ENCODE measurements at regions not wholly inside any gene's neighbourhood (a gene's known extent, or its start where the extent isn't known, plus 50 kb on each side); places are given as distances from the start of the nearest gene placed in this dataset.

DNA sequence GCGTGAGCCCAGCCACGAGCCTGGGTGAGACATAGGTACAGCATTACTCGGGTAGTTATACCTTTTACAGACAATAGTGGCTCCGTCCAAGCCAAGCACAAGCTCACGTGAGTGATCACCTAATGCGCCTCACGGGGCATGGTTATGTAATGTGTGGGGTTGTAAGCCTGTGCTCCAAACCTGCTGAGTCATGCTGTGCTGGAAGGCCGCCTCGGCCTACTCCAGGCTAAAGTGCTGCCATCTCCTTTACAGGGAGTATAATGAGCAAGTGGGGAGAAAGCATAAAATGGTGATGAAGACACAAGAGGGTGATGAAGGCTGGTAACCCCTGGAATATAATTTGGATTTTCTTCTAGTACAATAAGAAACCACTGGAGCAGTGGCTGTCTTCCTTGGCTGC lies 175.8 kb upstream of the STT3B start:
- Histone ChIP-seq H4K20me1 (ENCODE audit: insufficient read depth) (no peaks in the 10 kb centered on the region), H3K9ac (ENCODE audit: low read length) (no peak overlapping the region), H3K4me3 (replicated peaks in 1 of 2; ENCODE audit: low read depth in 1 of 2, low read length in 2 of 2) (no peak overlapping the region), H2AFZ (ENCODE audit: low read depth, low read length, poor library complexity, severe bottlenecking) (peak overlapping the region; percentile 65), H3K4me1 (ENCODE audit: control insufficient read depth in 1 of 2, insufficient read depth in 2 of 2, low read length in 2 of 2) (peaks cover 3 to 22% of the 10 kb centered on the region in 2 experiments; a peak in 3 of 4 replicates), H3K27me3 (ENCODE audit: insufficient read depth, low read length) (no peaks in the 10 kb centered on the region), H3K4me2 (ENCODE audit: low read length) (no peak overlapping the region), H3K9me3 (ENCODE audit: control insufficient read depth in 1 of 2, insufficient read depth in 1 of 2, low read depth in 1 of 2, low read length in 2 of 2) (no peaks in the 10 kb centered on the region), H3K36me3 (ENCODE audit: control insufficient read depth in 1 of 2, insufficient read depth in 2 of 2, low read length in 2 of 2) (no peaks in the 10 kb centered on the region), H3K79me2 (ENCODE audit: insufficient read depth, low read length) (no peaks in the 10 kb centered on the region), H3K27ac (ENCODE audit: low read depth, low read length) (no peak overlapping the region), H3K9me2 (ENCODE audit: insufficient read depth) (no peaks in the 10 kb centered on the region)
- 0 out of 2 replicates have a peak, but pooled peaks have one; percentile 34 for TF ChIP-seq ZFX (IDR thresholded peaks at IDR 0.05)
- TF ChIP-seq, protein P1, sequence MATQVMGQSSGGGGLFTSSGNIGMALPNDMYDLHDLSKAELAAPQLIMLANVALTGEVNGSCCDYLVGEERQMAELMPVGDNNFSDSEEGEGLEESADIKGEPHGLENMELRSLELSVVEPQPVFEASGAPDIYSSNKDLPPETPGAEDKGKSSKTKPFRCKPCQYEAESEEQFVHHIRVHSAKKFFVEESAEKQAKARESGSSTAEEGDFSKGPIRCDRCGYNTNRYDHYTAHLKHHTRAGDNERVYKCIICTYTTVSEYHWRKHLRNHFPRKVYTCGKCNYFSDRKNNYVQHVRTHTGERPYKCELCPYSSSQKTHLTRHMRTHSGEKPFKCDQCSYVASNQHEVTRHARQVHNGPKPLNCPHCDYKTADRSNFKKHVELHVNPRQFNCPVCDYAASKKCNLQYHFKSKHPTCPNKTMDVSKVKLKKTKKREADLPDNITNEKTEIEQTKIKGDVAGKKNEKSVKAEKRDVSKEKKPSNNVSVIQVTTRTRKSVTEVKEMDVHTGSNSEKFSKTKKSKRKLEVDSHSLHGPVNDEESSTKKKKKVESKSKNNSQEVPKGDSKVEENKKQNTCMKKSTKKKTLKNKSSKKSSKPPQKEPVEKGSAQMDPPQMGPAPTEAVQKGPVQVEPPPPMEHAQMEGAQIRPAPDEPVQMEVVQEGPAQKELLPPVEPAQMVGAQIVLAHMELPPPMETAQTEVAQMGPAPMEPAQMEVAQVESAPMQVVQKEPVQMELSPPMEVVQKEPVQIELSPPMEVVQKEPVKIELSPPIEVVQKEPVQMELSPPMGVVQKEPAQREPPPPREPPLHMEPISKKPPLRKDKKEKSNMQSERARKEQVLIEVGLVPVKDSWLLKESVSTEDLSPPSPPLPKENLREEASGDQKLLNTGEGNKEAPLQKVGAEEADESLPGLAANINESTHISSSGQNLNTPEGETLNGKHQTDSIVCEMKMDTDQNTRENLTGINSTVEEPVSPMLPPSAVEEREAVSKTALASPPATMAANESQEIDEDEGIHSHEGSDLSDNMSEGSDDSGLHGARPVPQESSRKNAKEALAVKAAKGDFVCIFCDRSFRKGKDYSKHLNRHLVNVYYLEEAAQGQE (IDR thresholded peaks at IDR 0.05; ENCODE audit: low read depth) = no peak
- TF ChIP-seq SIN3A (IDR thresholded peaks at IDR 0.05; ENCODE audit: low read depth) = no peak
- no peak for TF ChIP-seq EZH2 (IDR thresholded peaks at IDR 0.05)
- peak; percentile 47; the same call in 1 of the 2 replicates for TF ChIP-seq CBX3 (IDR thresholded peaks at IDR 0.05; ENCODE audit: low read depth)
- ChIA-PET CTCF (no interaction called here), RAD21 (ENCODE audit: low non-redundant PET in 1 of 2, low total read pairs in 2 of 2, uncharacterized antibody in 2 of 2, unreplicated experiment in 2 of 2) (no interaction called here), POLR2A (no interaction called here)
- no TSS peak for BruUV-seq (replicated peaks)
- intact Hi-C loops (cut with micrococcal nuclease) = no loop called here
- ATAC-seq (no peak; the same call in 1 of the 2 replicates), DNase-seq (ENCODE audit: low read depth, low spot score) (no peak)

DNA sequence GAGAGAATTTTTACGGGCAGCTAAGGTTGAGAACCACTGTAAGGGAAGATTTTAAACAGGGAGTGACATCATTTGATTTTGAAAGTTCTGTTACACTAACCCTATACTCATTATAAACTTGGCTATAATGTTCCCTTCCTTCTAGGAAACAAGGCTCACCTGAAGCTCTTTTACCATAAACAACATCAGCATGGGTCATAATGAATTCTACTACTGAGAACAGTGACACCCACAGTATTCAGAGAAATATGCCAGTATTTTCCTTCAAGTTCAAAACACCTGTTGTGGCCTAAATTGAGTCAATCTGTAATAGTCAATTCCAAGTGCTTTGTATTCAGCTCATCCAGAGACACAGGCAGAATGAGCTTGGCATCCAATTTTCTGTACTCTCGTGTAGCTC lies 175.3 kb upstream of the STT3B start:
- H4K20me1 ChIP-seq (ENCODE audit: insufficient read depth) = no peaks in the 10 kb centered on the region
- H2AFZ ChIP-seq (ENCODE audit: low read depth, low read length, poor library complexity, severe bottlenecking) = peak overlapping the region; percentile 65
- BruUV-seq (replicated peaks) = no TSS peak
- no peaks in the 10 kb centered on the region for H3K9me2 ChIP-seq (ENCODE audit: insufficient read depth)
- no peak overlapping the region for H3K27ac ChIP-seq (ENCODE audit: low read depth, low read length)
- ChIA-PET POLR2A (no interaction called here), RAD21 (ENCODE audit: low non-redundant PET in 1 of 2, low total read pairs in 2 of 2, uncharacterized antibody in 2 of 2, unreplicated experiment in 2 of 2) (no interaction called here), CTCF (no interaction called here)
- no peaks in the 10 kb centered on the region for H3K9me3 ChIP-seq (ENCODE audit: control insufficient read depth in 1 of 2, insufficient read depth in 1 of 2, low read depth in 1 of 2, low read length in 2 of 2)
- ATAC-seq (no peak), DNase-seq (ENCODE audit: low read depth, low spot score) (no peak)
- no peak overlapping the region for H3K9ac ChIP-seq (ENCODE audit: low read length)
- no peak overlapping the region for H3K4me2 ChIP-seq (ENCODE audit: low read length)
- peaks cover 3 to 27% of the 10 kb centered on the region in 2 experiments; a peak in 3 of 4 replicates for H3K4me1 ChIP-seq (ENCODE audit: control insufficient read depth in 1 of 2, insufficient read depth in 2 of 2, low read length in 2 of 2)
- intact Hi-C loops (cut with micrococcal nuclease) = no loop called here
- H3K4me3 ChIP-seq (replicated peaks in 1 of 2; ENCODE audit: low read depth in 1 of 2, low read length in 2 of 2) = no peak overlapping the region
- no peaks in the 10 kb centered on the region for H3K79me2 ChIP-seq (ENCODE audit: insufficient read depth, low read length)
- H3K27me3 ChIP-seq (ENCODE audit: insufficient read depth, low read length) = no peaks in the 10 kb centered on the region
- H3K36me3 ChIP-seq (ENCODE audit: control insufficient read depth in 1 of 2, insufficient read depth in 2 of 2, low read length in 2 of 2) = no peaks in the 10 kb centered on the region
- TF ChIP-seq, protein P2, sequence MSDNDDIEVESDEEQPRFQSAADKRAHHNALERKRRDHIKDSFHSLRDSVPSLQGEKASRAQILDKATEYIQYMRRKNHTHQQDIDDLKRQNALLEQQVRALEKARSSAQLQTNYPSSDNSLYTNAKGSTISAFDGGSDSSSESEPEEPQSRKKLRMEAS (IDR thresholded peaks at IDR 0.05) = no peak
- no peak for TF ChIP-seq TCF7L2 (IDR thresholded peaks at IDR 0.05; ENCODE audit: borderline replicate concordance, extremely low read depth, insufficient read depth, insufficient read length)
- TF ChIP-seq SRF (IDR thresholded peaks at IDR 0.05; ENCODE audit: low read depth) = no peak
- TF ChIP-seq ZNF274 (IDR thresholded peaks at IDR 0.05; ENCODE audit: low read depth, low read length) = no peak
- no peak for TF ChIP-seq ZFX (IDR thresholded peaks at IDR 0.05)
- TF ChIP-seq POLR2A (IDR thresholded peaks at IDR 0.05; ENCODE audit: borderline replicate concordance, extremely low read depth, insufficient read depth, insufficient read length) = no peak
- no peak for TF ChIP-seq YY1 (IDR thresholded peaks at IDR 0.05; ENCODE audit: extremely low read depth, insufficient replicate concordance, low read depth, low read length)
- no peak for TF ChIP-seq EGR1 (IDR thresholded peaks at IDR 0.05; ENCODE audit: low read depth)
- TF ChIP-seq SP1 (IDR thresholded peaks at IDR 0.05; ENCODE audit: low read depth) = no peak
- no peak for TF ChIP-seq POLR2AphosphoS5 (IDR thresholded peaks at IDR 0.05; ENCODE audit: low read depth, low read length)
- TF ChIP-seq, protein P1 (IDR thresholded peaks at IDR 0.05; ENCODE audit: low read depth) = no peak
- no peak for TF ChIP-seq SIN3A (IDR thresholded peaks at IDR 0.05; ENCODE audit: low read depth)
- TF ChIP-seq CBX3 (IDR thresholded peaks at IDR 0.05; ENCODE audit: low read depth) = no peak

All from HCT116 (cell line).